ENCODE measurements at regions not wholly inside any gene's neighbourhood (a gene's known extent, or its start where the extent isn't known, plus 50 kb on each side); places are given as distances from the start of the nearest gene placed in this dataset.

- TF ChIP-seq CTCF (IDR thresholded peaks at IDR 0.05; ENCODE audit: low read length) = no peak
- no peak for TF ChIP-seq EZH2 (IDR thresholded peaks at IDR 0.05; ENCODE audit: borderline replicate concordance, low read length)
Observed at GRCh38 chr4:36815536-36815935, 429.0 kb upstream of the NWD2 start.

Measured in OCI-LY1 (cell line).